GM04503 (cell line): ENCODE measurements at regions not wholly inside any gene's neighbourhood (a gene's known extent, or its start where the extent isn't known, plus 50 kb on each side); places are given as distances from the start of the nearest gene placed in this dataset.
"Not testable (repeated sequence)": the region's sequence is repeated elsewhere in the genome, so short reads cannot be mapped to it uniquely, and the experiment has no call there.

ENCODE experiments used
- DNase-seq: peaks from one replicate; pipeline ENCODE4 v3.0.0-alpha.2; 2012; ENCODE audit warnings: low read depth

DNA sequence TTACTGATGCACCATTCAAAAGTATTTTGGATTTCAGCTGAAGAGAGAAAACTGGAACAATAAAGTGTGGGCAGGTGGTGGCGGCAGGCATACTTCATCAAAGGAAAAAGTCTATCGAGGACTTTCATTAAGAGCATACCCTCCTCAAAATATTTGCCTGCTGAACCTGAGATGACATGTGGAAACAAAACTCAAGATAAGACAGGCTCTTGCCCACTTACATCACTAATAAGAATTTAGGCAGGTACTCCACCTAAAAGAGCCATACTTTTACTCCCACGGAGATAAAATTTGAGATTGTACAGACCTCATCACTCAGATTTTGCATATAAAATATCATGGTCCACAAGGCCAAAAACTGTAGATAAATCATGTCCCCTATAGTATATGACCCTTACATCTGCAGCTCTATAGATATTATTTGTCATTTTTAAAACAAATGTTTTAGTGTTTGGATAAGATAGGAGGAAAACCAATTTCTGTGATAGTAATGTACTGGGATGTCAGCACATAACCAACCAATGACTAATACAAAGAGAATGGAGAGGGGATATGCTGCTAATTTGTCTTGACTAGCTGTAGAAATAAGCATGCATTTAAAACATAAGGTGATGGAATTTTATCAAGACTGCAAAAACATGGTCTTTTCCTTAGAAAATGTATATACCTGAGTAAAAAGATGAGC is 730.6 kb upstream of the ZNF608 start:
- no peak for DNase-seq

DNA sequence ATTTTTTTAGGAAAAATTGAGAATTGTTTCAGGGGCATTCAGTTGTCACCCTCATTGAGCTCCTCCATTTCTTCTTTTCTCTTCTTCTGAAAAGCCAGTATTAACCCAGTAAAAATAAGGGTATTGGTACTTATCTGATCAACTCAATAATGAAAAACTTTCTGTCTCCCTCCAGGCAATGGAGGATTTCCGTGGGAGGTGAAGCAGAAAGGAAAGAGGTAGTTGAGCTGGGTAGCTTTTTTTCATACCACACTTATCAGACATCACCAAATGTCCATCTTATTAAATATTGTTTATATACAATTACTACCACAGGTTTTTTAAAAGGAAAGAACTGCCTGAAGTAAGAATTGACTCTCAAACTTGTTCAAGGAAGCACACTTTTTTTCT is 731.1 kb upstream of the ZNF608 start:
- no peak for DNase-seq

DNA sequence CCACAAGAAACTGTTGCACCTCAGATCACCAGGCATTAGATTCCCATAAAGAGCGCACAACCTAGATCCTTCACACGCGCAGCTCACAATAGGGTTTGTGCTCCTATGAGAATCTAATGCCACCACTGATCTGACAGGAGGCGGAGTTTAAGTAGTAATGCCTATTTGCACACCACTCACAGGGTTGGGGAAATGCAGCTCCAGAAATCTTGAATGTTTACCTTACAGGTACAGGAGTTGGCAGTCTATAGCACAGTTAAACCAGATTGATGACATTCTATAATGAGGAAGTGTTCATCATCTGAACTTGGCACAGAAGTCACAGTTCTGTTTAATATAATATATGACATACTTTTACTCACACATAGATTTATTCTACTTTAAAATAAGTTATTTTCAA is 732.2 kb upstream of the ZNF608 start:
- no peak for DNase-seq

DNA sequence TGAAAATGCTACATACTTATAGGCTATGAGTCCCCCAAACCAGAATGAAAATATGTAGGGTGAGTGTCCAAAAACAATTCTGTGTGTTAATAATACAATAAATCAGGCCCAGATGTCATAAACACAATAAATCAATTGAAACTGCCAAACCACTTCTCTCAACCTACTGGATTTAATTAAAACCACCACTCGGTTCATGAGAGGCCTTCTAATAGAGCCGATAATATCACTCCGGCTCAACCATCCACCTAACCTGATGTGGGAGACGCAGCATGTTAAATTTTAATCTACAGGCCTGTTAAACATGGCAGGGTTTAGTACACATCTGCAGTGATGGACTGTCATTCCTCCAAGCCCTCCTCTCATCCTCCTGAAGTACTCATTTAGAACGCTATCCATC is 734.5 kb upstream of the ZNF608 start:
- DNase-seq = no peak

DNA sequence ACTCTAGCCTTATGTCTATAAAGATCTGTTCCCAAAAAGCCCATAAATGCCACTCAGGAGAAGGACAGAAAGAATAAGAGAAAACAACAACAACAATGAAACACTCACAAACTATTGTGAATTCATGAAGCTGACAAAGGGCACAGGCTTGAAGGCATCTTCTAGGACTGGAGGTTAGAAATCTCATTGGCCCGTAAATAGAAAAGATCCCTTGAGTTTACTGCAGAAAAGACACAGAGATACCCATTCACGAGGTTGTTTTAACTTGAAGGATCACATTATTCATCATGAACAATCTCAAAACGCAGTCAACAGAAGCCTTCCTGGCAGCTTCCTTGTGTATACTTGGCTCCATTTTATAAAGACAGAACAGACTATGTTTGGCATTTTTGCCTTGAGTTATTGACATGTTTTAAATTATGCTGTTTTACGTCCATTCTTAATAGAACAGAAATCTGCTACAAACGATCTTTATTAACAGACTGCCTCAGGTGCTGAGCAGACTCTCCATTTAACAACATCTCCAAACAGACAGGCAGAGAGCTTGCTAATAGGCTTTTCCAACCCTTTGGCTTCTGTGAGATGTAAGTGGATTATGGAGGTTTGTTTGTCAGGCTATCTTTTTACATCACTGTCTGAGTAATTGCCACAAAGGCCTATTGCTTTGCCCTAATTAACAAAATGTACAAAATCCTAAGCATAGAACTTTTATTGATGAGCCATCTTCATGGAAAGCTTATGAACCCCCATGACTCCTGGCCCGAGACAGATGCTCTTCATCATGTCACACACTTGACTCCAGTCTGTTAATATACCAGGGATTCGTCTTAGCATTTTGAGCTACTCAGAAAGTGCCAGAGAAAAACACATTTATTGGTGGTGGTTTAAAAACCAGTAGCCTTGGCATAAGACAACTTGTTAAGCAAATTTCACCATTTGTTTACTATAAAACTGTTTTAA is 735.3 kb upstream of the ZNF608 start:
- DNase-seq = no peak

DNA sequence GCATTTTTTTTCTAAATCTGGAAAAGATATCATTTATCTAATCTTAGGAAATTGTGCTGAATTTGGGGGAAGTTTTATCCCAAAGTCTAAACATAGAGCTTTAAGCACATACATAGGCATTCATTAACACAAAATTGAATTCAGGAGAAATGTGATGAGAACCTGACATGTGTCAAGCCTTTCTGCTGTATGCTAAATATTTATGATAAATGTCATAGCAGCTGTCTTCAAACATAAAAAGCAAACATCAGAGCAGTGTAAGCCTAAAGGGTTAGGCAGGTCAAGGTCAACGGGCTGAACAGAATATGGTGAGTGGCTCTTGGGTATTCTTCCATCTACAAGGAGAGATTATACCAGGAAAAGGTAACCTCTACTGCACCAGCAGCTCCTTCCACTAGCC is 737.2 kb upstream of the ZNF608 start:
- DNase-seq = no peak

DNA sequence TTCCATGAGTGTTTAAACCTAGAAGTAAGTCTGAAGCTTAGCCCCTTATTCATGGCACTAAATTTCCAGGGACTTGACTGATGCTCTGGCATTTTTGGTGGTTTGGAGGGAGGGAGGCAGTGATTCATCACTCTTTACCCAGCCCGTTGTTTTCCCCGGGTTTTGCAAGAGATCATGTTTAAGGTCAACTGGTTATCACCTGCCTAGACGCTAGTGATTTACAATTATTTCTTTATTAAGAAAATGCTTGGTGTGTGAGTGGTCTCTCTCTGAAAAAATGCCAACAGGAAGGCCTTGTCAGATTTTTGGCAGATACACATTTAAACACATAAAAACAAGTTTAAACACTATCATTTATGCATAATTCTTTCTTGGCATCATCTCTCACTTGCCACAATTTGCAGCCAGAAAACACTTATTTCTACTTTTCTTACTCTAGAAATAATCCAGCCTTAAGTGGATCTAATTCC is 737.9 kb upstream of the ZNF608 start:
- DNase-seq = peak; percentile 71

DNA sequence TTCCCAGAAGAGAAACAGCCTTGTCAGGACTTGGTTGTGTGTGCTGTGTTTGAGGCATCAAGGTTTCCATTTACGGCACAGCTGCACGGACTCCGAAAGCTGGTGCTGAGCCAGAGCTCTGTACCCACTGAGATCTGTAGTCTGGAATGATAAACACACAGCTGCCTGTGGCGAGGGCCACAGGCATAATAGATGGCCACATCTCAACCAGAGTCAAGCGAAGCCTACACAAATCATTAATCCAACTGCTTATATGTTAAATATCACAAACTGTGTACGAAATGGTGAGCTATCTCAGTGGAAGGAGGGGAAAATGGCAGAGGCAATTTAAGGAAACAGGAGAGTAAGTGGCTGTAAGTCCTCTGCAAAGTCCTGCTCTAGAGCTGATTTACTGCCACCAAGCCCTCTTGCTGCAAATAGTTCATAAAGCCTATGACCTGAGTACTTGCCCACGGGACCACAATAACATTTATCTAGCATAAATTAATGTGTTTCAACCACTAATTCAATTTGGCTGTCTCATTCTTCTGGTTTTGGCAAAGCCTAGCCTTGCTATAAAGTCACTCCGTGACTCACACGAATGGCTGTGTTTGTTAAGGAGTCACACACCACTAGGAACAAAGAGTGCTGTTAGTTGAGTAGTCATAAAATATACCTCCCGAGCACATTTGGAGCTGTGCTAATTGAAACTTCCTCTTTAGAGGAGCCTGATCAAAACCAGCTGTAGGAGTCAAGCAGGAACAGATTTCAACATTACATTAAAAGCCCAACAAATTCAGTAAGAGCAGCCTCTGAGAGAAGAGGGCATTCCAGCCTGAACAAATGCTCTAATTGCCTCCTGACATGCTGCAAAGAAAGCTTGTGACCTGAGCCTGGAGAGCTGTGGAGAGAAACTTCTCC is 738.6 kb upstream of the ZNF608 start:
- DNase-seq = peak; percentile 100

DNA sequence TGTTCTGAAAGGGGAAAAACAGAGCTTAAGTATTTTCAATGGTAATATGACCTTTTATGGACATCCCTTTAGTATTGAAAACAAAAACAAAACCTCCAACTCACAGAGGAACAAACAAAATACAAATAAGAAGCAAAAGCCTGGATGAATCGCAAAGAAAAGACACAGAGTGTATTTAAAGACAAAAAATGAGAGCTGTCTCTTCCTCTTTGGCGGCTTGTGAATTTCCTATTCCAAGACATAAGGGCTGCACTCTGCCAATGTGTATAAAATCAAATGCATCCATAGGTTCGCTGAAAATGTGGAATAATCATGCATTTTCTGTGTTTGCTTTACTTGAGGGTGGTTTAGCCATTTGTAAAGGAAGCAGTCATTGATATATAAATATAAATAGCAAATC is 739.3 kb upstream of the ZNF608 start:
- no peak for DNase-seq

DNA sequence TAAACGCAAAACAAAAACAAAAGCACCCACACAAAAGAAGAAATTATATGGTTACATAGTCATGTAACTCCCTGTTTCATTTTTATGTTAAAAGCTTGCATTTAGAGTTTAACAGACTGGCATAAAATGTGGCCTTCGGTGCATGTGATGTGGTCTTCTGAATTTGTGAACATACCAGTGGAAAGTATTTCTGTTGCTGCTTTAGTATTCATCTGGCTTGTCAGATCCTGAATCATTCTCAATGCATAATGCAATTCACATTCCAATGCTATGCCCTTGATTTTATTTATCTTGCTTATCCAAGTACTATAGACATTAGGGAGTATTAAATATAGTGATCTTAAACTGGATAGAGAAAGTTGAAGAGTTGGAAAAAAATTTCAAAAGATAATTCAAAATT is 740.2 kb upstream of the ZNF608 start:
- no peak for DNase-seq

DNA sequence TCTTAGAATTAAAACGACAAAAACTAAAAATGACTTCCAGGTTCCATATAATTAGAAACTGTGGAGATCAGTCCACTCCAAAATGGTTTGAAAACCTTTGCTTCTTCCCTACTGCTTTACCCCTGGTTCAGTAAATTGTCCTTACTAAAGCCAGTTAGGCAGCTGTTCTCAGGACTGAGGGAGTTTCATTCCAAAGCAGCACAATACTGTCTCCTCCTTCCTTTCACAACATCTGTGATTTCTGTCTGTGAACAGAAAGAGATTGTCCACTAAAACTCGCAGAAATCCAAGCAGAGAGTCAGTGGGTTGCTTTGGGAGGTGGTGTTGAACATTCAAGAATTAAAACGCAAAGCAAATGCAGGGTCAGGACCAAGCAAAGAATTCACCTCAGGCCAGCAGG is 740.8 kb upstream of the ZNF608 start:
- no peak for DNase-seq

DNA sequence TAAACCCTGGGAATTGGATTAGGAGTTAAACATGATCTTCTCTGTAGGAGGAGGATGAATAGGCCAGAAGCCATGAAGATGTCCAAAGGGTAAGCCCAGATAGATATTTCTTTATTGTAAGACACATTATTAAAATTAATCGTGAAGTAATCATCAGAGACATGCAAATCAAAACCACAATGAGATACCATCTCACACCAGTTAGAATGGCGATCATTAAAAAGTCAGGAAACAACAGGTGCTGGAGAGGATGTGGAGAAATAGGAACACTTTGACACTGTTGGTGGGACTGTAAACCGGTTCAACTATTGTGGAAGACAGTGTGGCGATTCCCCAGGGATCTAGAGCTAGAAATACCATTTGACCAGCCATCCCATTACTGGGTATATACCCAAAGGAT is 741.2 kb upstream of the ZNF608 start:
- DNase-seq = not testable (repeated sequence)

DNA sequence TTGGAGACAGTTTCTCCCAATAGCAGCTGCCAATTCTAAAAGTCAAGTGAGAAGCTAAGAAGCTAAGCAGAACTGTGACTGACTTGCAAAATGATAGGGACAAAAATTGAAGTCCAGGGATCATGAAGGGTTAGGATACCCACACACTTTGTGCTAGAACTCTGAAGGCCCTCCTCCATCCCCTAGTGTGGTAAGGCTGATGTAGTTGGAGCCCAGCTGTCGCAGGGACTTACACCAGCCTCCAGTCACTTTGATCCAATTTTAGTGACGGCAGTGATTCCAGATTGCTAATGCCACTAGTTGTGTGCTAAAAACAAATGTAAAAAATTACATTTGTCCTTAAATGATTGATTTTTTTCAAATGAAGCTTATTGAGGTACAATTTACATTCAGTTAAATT is 742.7 kb upstream of the ZNF608 start:
- no peak for DNase-seq

DNA sequence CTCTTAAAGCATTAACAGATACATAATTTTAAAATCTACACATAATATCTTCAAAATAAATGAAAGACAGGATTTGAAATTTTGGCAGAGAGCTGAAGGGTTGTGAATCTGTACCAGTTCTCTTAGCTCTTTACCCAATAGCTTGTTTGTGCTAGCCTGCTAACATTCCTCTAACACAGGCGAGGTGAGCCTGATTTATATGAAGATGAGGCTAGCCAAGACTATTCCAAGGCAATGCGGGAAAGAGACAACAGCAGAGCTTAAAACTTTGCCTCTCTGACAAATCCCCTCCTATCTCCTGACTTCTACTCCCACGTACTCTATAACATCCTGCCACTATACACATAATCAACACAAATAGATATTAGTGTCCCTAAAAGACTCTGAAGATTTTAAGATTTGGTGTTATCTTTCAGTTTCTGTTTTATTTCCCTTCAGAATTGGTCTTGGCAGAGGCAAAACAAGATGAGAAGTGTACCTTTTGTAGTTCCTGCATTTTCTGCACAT is 745.6 kb upstream of the ZNF608 start:
- DNase-seq = no peak

DNA sequence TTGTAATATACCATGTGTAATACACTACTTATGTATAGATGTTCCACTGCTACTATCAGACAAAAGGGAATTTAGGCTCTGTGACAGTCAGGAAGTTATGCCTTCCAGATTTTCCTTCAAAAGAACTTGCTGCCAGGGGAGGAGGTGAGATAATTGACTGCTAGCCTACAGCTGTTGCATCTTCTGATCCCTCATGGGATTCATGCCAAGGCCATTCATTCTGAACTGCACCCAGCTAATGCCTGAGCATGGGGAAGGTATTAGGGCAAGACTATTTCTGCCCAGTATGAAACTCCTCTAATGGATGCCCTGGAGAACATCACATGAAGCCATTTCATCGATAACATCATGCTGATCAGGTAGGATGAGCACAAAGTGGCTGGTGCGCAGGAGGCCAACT is 746.5 kb upstream of the ZNF608 start:
- no peak for DNase-seq

DNA sequence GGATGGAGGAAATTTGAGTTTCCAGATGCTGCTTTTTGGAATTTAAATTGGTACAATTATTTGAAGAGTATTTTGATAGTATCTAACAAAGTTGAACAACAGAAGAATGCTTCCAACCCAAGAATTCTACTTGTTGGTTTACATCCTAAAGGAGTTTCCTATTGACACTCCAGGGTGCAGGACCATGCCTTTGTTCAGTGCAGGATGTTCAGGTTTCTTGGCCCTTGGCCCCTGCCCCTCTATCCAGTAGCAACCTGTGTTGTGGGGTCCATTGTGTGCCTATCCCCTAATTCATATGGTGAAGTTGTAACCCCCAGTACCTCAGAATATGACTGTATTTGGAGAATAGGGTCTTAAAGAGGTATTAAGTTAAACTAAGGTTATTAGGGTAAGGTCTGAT is 750.0 kb upstream of the ZNF608 start:
- DNase-seq = no peak

DNA sequence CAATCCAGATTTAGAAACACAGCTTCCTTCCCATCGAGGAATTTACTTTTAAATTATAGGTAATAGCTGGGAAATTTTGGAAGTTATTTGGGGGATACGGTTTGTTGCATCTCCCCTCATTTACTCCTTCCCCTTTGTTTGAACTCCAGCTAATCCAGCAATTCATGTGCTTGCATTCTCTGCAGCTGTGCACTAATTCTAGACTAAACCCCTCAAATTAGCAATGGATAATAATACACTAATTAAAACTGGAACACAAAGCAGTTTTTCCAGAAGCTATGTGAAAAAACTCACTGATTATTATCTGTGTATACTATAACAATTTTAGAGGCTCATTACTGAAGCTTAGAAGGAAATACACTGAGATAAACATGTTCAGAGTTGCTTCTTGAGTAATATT is 751.2 kb upstream of the ZNF608 start:
- no peak for DNase-seq

DNA sequence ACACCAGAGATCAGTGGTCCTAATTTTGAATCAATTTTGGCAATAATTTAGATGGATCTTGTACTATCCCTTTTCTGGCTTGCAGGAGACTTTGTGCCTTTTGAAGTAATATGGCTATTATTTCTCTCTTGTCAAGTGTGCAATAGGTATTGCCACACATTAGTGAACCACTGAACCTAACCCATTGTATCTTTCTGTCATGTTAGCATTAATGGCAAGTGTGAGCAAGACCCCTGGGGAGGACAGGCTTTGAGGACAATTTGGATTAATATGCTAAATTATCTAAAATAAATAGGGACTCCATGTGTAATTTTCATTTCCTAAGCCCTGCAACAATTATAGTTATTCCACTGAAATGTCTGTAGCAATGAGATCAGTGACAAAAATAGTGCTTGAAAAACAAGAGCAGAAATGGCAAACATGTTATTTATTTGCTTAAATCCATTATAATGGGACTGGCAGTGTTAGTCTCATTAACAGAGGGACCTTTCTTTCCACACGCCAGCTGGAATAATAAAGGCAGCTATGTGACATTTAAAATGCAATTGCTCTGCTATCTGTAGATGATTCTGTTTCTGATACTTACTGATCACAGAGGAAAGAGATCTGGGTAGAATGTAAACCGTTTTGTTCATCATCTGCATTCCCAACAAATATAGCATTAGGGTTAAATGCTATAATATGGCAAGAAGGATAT is 753.3 kb upstream of the ZNF608 start:
- DNase-seq = no peak

DNA sequence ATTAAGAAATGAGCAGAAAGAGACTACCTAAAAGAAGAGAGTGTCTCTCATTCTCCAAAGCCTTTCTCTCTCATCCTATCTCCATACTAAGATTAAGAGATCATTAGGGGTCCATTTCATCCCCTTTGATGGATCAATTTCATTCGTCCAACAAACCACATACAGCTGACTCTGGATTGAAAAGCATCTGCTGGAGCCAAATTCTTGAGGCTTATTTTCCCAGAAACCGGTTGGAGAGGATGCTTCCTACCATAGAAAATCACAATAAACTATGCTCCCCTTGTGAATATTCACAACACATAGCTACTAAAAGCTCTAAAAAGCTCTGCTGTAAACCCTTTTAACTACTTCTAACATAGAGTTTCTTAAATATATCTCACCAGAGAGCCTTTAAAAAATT is 755.0 kb upstream of the ZNF608 start:
- DNase-seq = no peak

DNA sequence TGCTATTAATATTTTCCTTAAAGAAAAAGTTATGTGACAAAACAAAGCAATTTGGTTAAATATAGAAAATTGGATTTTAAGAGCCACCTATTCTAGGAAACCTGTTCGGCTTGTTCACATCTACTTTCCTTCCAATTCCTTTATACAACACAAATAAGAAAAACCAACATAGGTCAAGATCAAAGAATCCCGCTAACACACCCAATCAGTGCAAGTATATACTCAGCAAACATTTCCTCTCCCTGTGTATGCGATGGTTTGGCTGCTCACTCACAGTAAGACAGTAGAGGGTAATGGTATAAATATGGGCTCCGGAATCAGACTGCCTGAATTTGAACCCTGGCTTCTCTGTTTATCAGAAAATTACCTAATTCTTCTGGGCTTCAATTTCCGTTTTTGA is 757.5 kb upstream of the ZNF608 start:
- no peak for DNase-seq

DNA sequence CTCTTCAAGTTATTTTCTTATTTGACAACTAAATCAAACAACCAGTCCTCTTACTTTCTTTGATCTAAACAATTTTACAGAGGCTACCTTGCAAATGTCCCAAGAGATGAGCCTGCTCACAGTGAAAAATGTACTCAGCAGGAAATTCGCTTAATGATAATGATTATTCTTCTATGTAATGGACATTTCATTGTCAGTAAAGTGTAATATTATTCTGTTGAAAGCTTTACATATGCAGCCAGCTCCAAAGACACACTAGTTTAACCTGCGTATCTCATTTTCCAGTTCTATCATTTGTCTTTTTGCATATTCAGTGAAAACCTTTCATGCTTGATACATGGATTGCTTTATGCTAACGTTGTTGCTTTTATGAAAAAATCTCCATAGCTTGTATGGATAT is 758.7 kb upstream of the ZNF608 start:
- no peak for DNase-seq

DNA sequence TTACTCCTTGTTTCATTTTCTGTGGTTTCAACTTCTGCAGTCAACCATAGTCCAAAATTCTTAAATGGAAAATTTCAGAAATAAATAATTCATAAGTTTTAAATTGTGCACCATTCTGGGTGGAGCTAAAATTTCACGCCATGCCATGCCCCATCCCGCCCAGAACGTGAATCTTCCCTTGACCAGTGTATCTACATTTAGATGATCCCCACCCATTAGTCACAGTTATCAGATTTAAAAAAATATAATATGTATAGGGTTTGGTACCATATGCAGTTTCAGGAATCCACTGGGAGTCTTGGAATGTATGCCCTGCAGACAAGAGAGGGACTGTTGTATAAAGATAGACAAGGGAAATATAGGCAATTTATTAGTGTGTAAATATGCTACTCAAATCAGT is 759.7 kb upstream of the ZNF608 start:
- DNase-seq = no peak
